Mesendoderm (in vitro differentiated cells): ENCODE measurements at regions not wholly inside any gene's neighbourhood (a gene's known extent, or its start where the extent isn't known, plus 50 kb on each side); places are given as distances from the start of the nearest gene placed in this dataset.
"Not testable (repeated sequence)": the region's sequence is repeated elsewhere in the genome, so short reads cannot be mapped to it uniquely, and the experiment has no call there.

ENCODE experiments used
- DNase-seq: peaks from one replicate; pipeline ENCODE4 v3.0.0; 2013
- H2AK5ac ChIP-seq: 2 replicates; pipeline ENCODE4 v1.6.1; 2013; ENCODE audit warnings: low read length, inconsistent platforms
- H2BK120ac ChIP-seq: 2 replicates; pipeline ENCODE4 v1.6.1; 2013; ENCODE audit warnings: low read depth, mild to moderate bottlenecking, low read length, moderate library complexity, mixed read lengths
- H2BK15ac ChIP-seq: replicated peaks from 2 replicates; pipeline ENCODE4 v1.6.1; 2013; ENCODE audit warnings: low read depth, mild to moderate bottlenecking, moderate library complexity
- H2BK5ac ChIP-seq: 2 replicates; pipeline ENCODE4 v1.6.1; 2013; ENCODE audit warnings: low read length, inconsistent platforms
- H3K18ac ChIP-seq: 2 replicates; pipeline ENCODE4 v1.6.1; 2013; ENCODE audit warnings: mild to moderate bottlenecking, low read length, mixed read lengths
- H3K23ac ChIP-seq: one replicate; pipeline ENCODE4 v1.6.1; 2013; ENCODE audit warnings: low read length
- H3K27ac ChIP-seq: 2 replicates; pipeline ENCODE4 v1.5.1; 2013; ENCODE audit warnings: low read depth, mild to moderate bottlenecking, inconsistent platforms, low read length, moderate library complexity
- H3K27me3 ChIP-seq: 2 replicates; pipeline ENCODE4 v1.6.1; 2013; ENCODE audit warnings: low read length, control low read depth, mild to moderate bottlenecking, inconsistent platforms; ENCODE audit not compliant: insufficient read depth, poor library complexity
- H3K36me3 ChIP-seq: 2 replicates; pipeline ENCODE4 v1.6.1; 2013; ENCODE audit warnings: low read length, inconsistent platforms; ENCODE audit not compliant: control insufficient read depth, insufficient read depth
- H3K4ac ChIP-seq: one replicate; pipeline ENCODE4 v1.6.1; 2013; ENCODE audit warnings: low read depth, mild to moderate bottlenecking, low read length, moderate library complexity
- H3K4me1 ChIP-seq: 2 replicates; pipeline ENCODE4 v1.6.1; 2013; ENCODE audit warnings: low read depth, low read length, inconsistent platforms; ENCODE audit not compliant: control insufficient read depth
- H3K4me2 ChIP-seq: 2 replicates; pipeline ENCODE4 v1.6.1; 2013; ENCODE audit warnings: low read length
- H3K4me3 ChIP-seq: 2 replicates; pipeline ENCODE4 v1.5.1; 2013; ENCODE audit warnings: mild to moderate bottlenecking, low read length
- H3K56ac ChIP-seq: one replicate; pipeline ENCODE4 v1.6.1; 2013; ENCODE audit warnings: low read length
- H3K79me1 ChIP-seq: 2 replicates; pipeline ENCODE4 v1.6.1; 2013; ENCODE audit warnings: low read length, inconsistent platforms
- H3K79me2 ChIP-seq: 2 replicates; pipeline ENCODE4 v1.6.1; 2013; ENCODE audit warnings: mild to moderate bottlenecking, low read length; ENCODE audit not compliant: control insufficient read depth, insufficient read depth
- H3K9ac ChIP-seq: 2 replicates; pipeline ENCODE4 v1.6.1; 2013; ENCODE audit warnings: low read length, inconsistent platforms
- H4K5ac ChIP-seq: one replicate; pipeline ENCODE4 v1.6.1; 2013; ENCODE audit warnings: low read length
- H4K8ac ChIP-seq: one replicate; pipeline ENCODE4 v1.6.1; 2013; ENCODE audit warnings: low read depth, mild to moderate bottlenecking, control low read depth, low read length, moderate library complexity
- WGBS: extraction: QIAGEN DNeasy Blood & Tissue Kit; methylation state at CpG from one replicate; pipeline ENCODE4 v1.1.7; 2013; ENCODE audit warnings: low lambda C conversion rate, missing lambda C conversion rate; ENCODE audit not compliant: insufficient coverage; ENCODE audit errors: extremely low coverage; 5-methylcytosine and 5-hydroxymethylcytosine counted together

GRCh38 chr1:157317229-157317628, 179.0 kb upstream of the ETV3 start:
- H2BK120ac ChIP-seq, H3K18ac ChIP-seq, H2BK15ac ChIP-seq, H3K27me3 ChIP-seq, H2BK5ac ChIP-seq, H3K4ac ChIP-seq, H4K5ac ChIP-seq, DNase-seq, H3K79me2 ChIP-seq, H3K56ac ChIP-seq, H2AK5ac ChIP-seq, H4K8ac ChIP-seq, H3K4me3 ChIP-seq, H3K4me2 ChIP-seq, H3K9ac ChIP-seq, H3K36me3 ChIP-seq, H3K27ac ChIP-seq, H3K79me1 ChIP-seq, H3K23ac ChIP-seq, H3K4me1 ChIP-seq: not testable (repeated sequence)
- no CpG with 5 or more reads among the region's 2 CpGs for WGBS

- Histone ChIP-seq H3K56ac (no peak overlapping the region), H3K36me3 (no peaks in the 10 kb centered on the region), H3K27ac (no peak overlapping the region), H3K9ac (no peak overlapping the region), H4K5ac (no peak overlapping the region), H3K4ac (no peak overlapping the region), H2BK15ac (no peak overlapping the region), H3K27me3 (no peaks in the 10 kb centered on the region), H3K18ac (no peak overlapping the region), H3K23ac (no peak overlapping the region), H2AK5ac (no peak overlapping the region), H3K4me1 (peaks cover 3% of the 10 kb centered on the region), H4K8ac (no peak overlapping the region), H3K4me2 (no peak overlapping the region), H3K79me1 (no peaks in the 10 kb centered on the region), H3K79me2 (no peaks in the 10 kb centered on the region), H3K4me3 (no peak overlapping the region), H2BK5ac (no peak overlapping the region), H2BK120ac (no peak overlapping the region)
- no peak for DNase-seq
- WGBS = no CpG with 5 or more reads among the region's 2 CpGs
These were observed 177.3 kb upstream of the ETV3 start for GRCh38 chr1:157315544-157315943.

DNA sequence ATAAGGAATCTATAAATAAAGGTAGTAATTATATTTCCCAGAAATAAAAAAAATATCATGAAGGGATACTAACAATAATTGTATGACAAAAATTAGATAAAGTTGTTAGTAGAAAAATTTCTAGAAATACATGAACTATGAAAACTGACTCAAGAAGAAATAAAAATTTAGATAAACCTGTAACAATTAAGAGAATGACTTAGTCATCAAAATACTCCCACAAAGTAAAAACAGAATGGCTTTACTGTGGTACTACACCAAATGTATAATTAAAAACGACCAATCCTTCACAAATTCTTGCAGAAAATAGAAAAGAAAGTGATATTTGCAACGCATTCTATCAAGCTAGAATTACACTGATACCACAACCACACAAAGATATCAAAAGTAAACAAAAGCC, 176.2 kb upstream of the ETV3 start:
- no peak overlapping the region for H3K56ac ChIP-seq
- H3K4ac ChIP-seq = no peak overlapping the region
- no peak overlapping the region for H3K23ac ChIP-seq
- no peaks in the 10 kb centered on the region for H3K36me3 ChIP-seq
- no peak overlapping the region for H3K18ac ChIP-seq
- H3K4me1 ChIP-seq = peaks cover 4% of the 10 kb centered on the region
- no peak overlapping the region for H4K8ac ChIP-seq
- no peak overlapping the region for H2AK5ac ChIP-seq
- H3K27me3 ChIP-seq = no peaks in the 10 kb centered on the region
- no peak overlapping the region for H3K27ac ChIP-seq
- no peak overlapping the region for H3K4me3 ChIP-seq
- H2BK120ac ChIP-seq = no peak overlapping the region
- no peak overlapping the region for H2BK5ac ChIP-seq
- no peaks in the 10 kb centered on the region for H3K79me2 ChIP-seq
- H3K79me1 ChIP-seq = no peaks in the 10 kb centered on the region
- H3K9ac ChIP-seq = no peak overlapping the region
- no peak for DNase-seq
- WGBS = no CpG with 5 or more reads among the region's 2 CpGs
- H2BK15ac ChIP-seq = no peak overlapping the region
- no peak overlapping the region for H3K4me2 ChIP-seq
- no peak overlapping the region for H4K5ac ChIP-seq

- Histone ChIP-seq H3K79me2 (no peaks in the 10 kb centered on the region), H3K18ac (no peak overlapping the region), H3K27me3 (no peaks in the 10 kb centered on the region), H3K23ac (no peak overlapping the region), H4K8ac (no peak overlapping the region), H3K4me3 (no peak overlapping the region), H2BK15ac (no peak overlapping the region), H3K4ac (no peak overlapping the region), H3K4me2 (no peak overlapping the region), H4K5ac (no peak overlapping the region), H2AK5ac (no peak overlapping the region), H3K56ac (no peak overlapping the region), H3K9ac (no peak overlapping the region), H2BK120ac (no peak overlapping the region), H3K27ac (no peak overlapping the region), H3K79me1 (no peaks in the 10 kb centered on the region), H3K36me3 (no peaks in the 10 kb centered on the region), H3K4me1 (peaks cover 4% of the 10 kb centered on the region), H2BK5ac (no peak overlapping the region)
- no peak for DNase-seq
- no CpG with 5 or more reads among the region's 3 CpGs for WGBS
These were observed 175.1 kb upstream of the ETV3 start for GRCh38 chr1:157313240-157313807.

GRCh38 chr1:157312082-157312812, 174.1 kb upstream of the ETV3 start:
- peaks cover 4% of the 10 kb centered on the region for H3K4me1 ChIP-seq
- no peak overlapping the region for H2BK5ac ChIP-seq
- no peak overlapping the region for H3K4ac ChIP-seq
- no peaks in the 10 kb centered on the region for H3K27me3 ChIP-seq
- no peaks in the 10 kb centered on the region for H3K79me1 ChIP-seq
- no CpG with 5 or more reads among the region's 4 CpGs for WGBS
- no peak overlapping the region for H3K23ac ChIP-seq
- H4K8ac ChIP-seq = no peak overlapping the region
- H3K18ac ChIP-seq = peak overlapping the region; percentile 8
- H3K4me2 ChIP-seq = no peak overlapping the region
- peak; percentile 21 for DNase-seq
- H3K27ac ChIP-seq = no peak overlapping the region
- H3K79me2 ChIP-seq = no peaks in the 10 kb centered on the region
- H4K5ac ChIP-seq = no peak overlapping the region
- H3K9ac ChIP-seq = no peak overlapping the region
- H2AK5ac ChIP-seq = no peak overlapping the region
- no peak overlapping the region for H2BK120ac ChIP-seq
- no peaks in the 10 kb centered on the region for H3K36me3 ChIP-seq
- no peak overlapping the region for H2BK15ac ChIP-seq
- H3K4me3 ChIP-seq = no peak overlapping the region
- no peak overlapping the region for H3K56ac ChIP-seq

- no peaks in the 10 kb centered on the region for H3K79me2 ChIP-seq
- no peak overlapping the region for H4K8ac ChIP-seq
- H3K79me1 ChIP-seq = no peaks in the 10 kb centered on the region
- H3K36me3 ChIP-seq = no peaks in the 10 kb centered on the region
- no peak overlapping the region for H3K56ac ChIP-seq
- H2BK120ac ChIP-seq = no peak overlapping the region
- no peak for DNase-seq
- H4K5ac ChIP-seq = no peak overlapping the region
- no peak overlapping the region for H3K4ac ChIP-seq
- no peaks in the 10 kb centered on the region for H3K27me3 ChIP-seq
- H2BK5ac ChIP-seq = no peak overlapping the region
- peak overlapping the region; percentile 8 for H3K18ac ChIP-seq
- H3K9ac ChIP-seq = no peak overlapping the region
- H2AK5ac ChIP-seq = peak overlapping the region; percentile 9
- no peak overlapping the region for H3K4me3 ChIP-seq
- no peak overlapping the region for H2BK15ac ChIP-seq
- no peak overlapping the region for H3K4me2 ChIP-seq
- no peak overlapping the region for H3K23ac ChIP-seq
- peaks cover 4% of the 10 kb centered on the region for H3K4me1 ChIP-seq
- no CpG with 5 or more reads among the region's 5 CpGs for WGBS
- H3K27ac ChIP-seq = no peak overlapping the region
These were observed 173.5 kb upstream of the ETV3 start for GRCh38 chr1:157311730-157312081.
